ENCODE measurements at regions not wholly inside any gene's neighbourhood (a gene's known extent, or its start where the extent isn't known, plus 50 kb on each side); places are given as distances from the start of the nearest gene placed in this dataset.

DNA sequence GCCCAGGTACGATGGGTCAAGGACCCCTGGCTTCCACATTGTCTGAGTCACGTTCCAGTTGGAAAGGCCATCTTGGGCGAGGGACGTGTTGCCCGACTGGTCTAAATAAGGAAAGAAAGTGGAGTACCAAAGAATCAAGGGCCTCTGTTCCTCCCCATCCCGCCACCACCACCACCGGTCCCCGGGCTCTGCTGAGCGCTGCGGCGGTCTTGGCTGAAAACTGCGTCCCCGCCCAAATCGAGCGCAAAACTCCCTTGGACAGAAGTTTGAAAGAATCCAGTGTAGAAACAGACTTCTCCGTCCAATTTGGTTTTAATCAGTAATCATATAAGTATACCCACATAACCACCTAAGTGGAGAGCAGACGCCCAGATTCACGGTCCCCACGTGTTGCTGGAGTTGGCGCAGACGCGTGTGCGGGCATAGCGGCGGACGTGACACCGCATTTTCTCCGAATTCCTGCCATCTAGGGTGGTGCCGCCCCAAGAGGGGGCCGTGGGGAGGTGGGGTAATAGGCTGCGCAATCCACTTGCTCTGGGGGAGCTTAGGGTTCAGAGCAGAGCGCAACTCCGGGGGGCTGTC, 243.8 kb upstream of the TOPAZ1 start:
- no peak for DNase-seq
- H3K9me3 Mint-ChIP-seq: no peaks in the 10 kb centered on the region
- H3K4me1 Mint-ChIP-seq (ENCODE audit: low read depth): peaks cover 73% of the 10 kb centered on the region
- H3K36me3 Mint-ChIP-seq (ENCODE audit: low read depth): peaks cover 6% of the 10 kb centered on the region; the same call in 1 of the 2 replicates
- H3K27me3 Mint-ChIP-seq (ENCODE audit: insufficient read depth): peaks cover 24% of the 10 kb centered on the region
- TF ChIP-seq, protein P1, sequence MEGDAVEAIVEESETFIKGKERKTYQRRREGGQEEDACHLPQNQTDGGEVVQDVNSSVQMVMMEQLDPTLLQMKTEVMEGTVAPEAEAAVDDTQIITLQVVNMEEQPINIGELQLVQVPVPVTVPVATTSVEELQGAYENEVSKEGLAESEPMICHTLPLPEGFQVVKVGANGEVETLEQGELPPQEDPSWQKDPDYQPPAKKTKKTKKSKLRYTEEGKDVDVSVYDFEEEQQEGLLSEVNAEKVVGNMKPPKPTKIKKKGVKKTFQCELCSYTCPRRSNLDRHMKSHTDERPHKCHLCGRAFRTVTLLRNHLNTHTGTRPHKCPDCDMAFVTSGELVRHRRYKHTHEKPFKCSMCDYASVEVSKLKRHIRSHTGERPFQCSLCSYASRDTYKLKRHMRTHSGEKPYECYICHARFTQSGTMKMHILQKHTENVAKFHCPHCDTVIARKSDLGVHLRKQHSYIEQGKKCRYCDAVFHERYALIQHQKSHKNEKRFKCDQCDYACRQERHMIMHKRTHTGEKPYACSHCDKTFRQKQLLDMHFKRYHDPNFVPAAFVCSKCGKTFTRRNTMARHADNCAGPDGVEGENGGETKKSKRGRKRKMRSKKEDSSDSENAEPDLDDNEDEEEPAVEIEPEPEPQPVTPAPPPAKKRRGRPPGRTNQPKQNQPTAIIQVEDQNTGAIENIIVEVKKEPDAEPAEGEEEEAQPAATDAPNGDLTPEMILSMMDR (IDR thresholded peaks at IDR 0.05): no peak
- peak overlapping the region; percentile 85 for H3K27ac Mint-ChIP-seq
- peak overlapping the region; percentile 90 for H3K4me3 Mint-ChIP-seq

DNA sequence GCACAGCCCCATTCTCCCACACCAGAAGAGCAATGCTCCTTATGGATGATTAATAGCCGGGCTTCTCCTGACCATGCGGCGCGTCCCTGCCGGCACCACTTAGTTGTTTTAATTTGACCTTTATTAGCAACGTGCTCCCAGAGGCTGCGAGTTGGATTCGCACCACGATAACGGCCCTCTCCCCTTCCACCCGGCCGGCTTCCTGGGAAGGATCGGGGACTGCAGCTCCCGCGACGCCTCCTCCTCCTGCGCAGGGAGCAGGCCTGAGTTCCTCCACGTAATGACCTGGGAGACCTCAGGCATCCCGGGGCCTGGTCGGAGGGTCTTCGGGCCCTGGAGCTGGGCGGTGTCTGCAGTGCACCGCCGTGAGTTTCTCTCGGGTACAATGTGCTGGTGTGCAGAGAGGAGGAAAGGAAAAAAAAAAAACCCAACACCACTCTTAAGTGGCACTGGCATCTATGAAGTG, 243.3 kb upstream of the TOPAZ1 start:
- Mint-ChIP-seq H3K27me3 (ENCODE audit: insufficient read depth) (peaks cover 24% of the 10 kb centered on the region), H3K27ac (peak overlapping the region; percentile 85), H3K4me3 (peak overlapping the region; percentile 90), H3K36me3 (ENCODE audit: low read depth) (peaks cover 9% of the 10 kb centered on the region; the same call in 1 of the 2 replicates), H3K4me1 (ENCODE audit: low read depth) (peaks cover 79% of the 10 kb centered on the region), H3K9me3 (no peaks in the 10 kb centered on the region)
- TF ChIP-seq, protein P1 (IDR thresholded peaks at IDR 0.05): no peak
- no peak for DNase-seq

DNA sequence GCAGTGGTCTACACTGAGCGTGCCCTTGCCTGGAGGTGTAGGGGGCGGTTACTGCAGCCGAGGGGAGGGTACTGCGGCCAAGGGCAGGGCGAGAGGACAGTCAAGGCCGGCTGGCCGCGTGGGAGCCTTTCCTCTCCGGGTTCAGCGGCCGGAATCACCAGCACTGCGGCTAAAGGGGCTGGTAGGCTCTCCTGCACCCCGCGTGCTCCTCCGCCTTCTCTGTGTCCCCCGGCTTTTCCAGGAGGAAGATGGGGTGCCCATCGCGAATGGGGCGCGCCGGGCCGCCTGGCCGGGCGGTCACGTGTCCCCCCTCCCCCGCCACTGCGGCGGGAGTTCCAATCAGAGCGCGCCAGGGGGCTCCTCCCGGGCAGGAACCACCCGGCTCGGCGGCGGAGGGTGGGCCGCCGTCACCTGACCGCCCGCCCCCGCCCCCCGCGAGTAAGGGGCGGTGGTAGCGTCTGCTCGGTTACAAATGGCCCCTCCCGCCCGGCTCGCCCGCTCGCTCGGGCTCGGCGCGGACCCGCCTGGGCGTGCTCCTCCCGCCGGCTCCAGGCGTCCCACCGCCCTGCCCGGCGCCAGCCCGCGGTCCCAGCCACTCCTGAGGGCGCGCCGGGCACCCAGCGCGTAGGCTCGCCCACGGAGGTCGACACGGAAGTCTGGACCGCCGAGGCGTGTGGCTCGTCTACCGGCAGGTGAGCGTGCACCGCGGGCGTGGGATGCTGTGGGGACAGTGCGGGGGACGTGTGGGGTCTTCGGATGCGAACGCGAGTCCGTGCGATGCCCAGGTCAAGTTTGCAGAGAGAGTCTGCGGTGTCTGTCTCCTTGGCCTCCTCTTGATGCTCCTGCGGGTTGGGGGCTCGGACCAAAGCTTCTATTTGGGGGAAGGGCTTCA, 242.6 kb upstream of the TOPAZ1 start:
- Mint-ChIP-seq H3K27me3 (ENCODE audit: insufficient read depth) (peaks cover 23% of the 10 kb centered on the region), H3K36me3 (ENCODE audit: low read depth) (peaks cover 9% of the 10 kb centered on the region; the same call in 1 of the 2 replicates), H3K27ac (peak overlapping the region; percentile 85), H3K9me3 (no peaks in the 10 kb centered on the region), H3K4me3 (peak overlapping the region; percentile 95), H3K4me1 (ENCODE audit: low read depth) (peaks cover 81% of the 10 kb centered on the region)
- TF ChIP-seq, protein P1 (IDR thresholded peaks at IDR 0.05): no peak; the same call in 1 of the 2 replicates
- peak; percentile 58 for DNase-seq

DNA sequence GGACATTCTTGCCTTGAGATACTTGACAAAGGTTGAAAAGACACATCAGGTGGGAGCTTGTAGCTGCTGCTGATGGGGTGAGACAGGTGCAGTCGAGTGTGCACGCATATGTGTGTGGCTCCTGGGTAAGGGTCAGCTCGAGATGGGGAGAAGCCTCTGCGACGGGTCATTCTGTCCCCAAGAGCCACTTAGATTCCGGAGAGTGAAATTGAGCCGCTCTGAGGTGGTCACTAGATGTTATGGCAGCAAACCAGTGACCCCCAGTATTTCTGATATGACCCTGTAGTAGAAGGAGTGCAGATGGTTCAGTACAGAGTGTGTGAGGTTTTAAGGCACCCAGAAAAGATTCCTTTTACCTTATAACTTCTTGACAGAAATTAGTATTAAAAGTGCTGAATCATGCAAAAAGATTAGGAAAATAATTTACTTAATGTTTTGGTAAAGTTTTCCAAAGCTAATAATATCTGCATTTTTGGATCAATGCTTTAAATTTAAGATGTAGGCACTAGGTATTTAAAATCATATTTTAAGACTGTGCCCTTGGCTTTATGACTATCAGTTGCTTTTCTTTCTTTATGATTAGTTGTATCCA, 241.9 kb upstream of the TOPAZ1 start:
- peaks cover 13% of the 10 kb centered on the region; the same call in 1 of the 2 replicates for H3K36me3 Mint-ChIP-seq (ENCODE audit: low read depth)
- DNase-seq: no peak
- H3K27ac Mint-ChIP-seq: peak overlapping the region; percentile 77
- H3K27me3 Mint-ChIP-seq (ENCODE audit: insufficient read depth): peaks cover 17% of the 10 kb centered on the region
- H3K4me1 Mint-ChIP-seq (ENCODE audit: low read depth): peaks cover 80% of the 10 kb centered on the region
- H3K4me3 Mint-ChIP-seq: peak overlapping the region; percentile 95
- H3K9me3 Mint-ChIP-seq: no peaks in the 10 kb centered on the region
- TF ChIP-seq, protein P1 (IDR thresholded peaks at IDR 0.05): no peak

DNA sequence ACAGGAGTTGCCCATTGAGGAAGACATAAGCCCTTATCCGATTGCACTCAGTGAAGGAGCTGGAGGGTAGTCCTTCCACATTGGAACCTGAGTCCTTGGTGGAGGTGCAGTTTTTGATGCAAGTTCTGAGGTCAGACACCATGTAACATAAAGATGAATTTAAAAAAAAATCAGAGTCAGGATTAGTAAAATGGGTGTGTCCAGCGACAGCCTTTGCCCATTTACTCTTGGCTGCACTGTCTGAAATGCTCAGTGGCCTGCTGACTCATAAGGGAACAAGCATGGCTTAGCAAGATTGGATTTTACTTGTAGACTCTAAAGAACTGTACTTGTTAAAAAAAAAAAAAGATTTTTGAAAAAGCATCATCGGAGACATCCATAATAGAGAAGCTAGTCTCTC, 241.1 kb upstream of the TOPAZ1 start:
- peaks cover 15% of the 10 kb centered on the region; the same call in 1 of the 2 replicates for H3K36me3 Mint-ChIP-seq (ENCODE audit: low read depth)
- H3K9me3 Mint-ChIP-seq: no peaks in the 10 kb centered on the region
- H3K4me1 Mint-ChIP-seq (ENCODE audit: low read depth): peaks cover 82% of the 10 kb centered on the region
- TF ChIP-seq, protein P1 (IDR thresholded peaks at IDR 0.05): no peak
- peak overlapping the region; percentile 67 for H3K27ac Mint-ChIP-seq
- H3K4me3 Mint-ChIP-seq: peak overlapping the region; percentile 95
- peak; percentile 61 for DNase-seq
- H3K27me3 Mint-ChIP-seq (ENCODE audit: insufficient read depth): peaks cover 15% of the 10 kb centered on the region
